CD4-positive, CD25-positive, alpha-beta regulatory T cell (primary cell): ENCODE measurements at regions not wholly inside any gene's neighbourhood (a gene's known extent, or its start where the extent isn't known, plus 50 kb on each side); places are given as distances from the start of the nearest gene placed in this dataset.

Source experiments
- ATAC-seq, 2 donors: fragments of 150-1000 bp; cut with Tn5 transposase; one replicate each; pipeline ENCODE4 v1.10.0; 2021; ENCODE audit warnings: low read depth in 2 of 2, moderate number of reproducible peaks in 2 of 2, moderate library complexity in 1 of 2
- DNase-seq, 3 donors: peaks; one replicate each; pipeline versions ENCODE4 v3.0.0 to v3.0.0-alpha.2; 2012 to 2022; ENCODE audit warnings: mixed read lengths in 1 of 3
- H3K27ac ChIP-seq: one replicate; pipeline ENCODE4 v1.7.0; 2013; ENCODE audit warnings: mild to moderate bottlenecking, low read length; ENCODE audit not compliant: insufficient read depth, poor library complexity, severe bottlenecking
- H3K27me3 ChIP-seq: one replicate; pipeline ENCODE4 v1.7.0; 2013; ENCODE audit warnings: low read length; ENCODE audit not compliant: control insufficient read depth, insufficient read depth
- H3K36me3 ChIP-seq: one replicate; pipeline ENCODE4 v1.7.0; 2013; ENCODE audit warnings: mild to moderate bottlenecking, low read length, moderate library complexity; ENCODE audit not compliant: control insufficient read depth, insufficient read depth
- H3K4me1 ChIP-seq: 2 replicates; pipeline ENCODE4 v1.7.0; 2013; ENCODE audit warnings: mild to moderate bottlenecking, low read length; ENCODE audit not compliant: insufficient read depth, control insufficient read depth, poor library complexity, severe bottlenecking
- H3K4me3 ChIP-seq: one replicate; pipeline ENCODE4 v1.7.0; 2013; ENCODE audit warnings: low read depth, mild to moderate bottlenecking, low read length, moderate library complexity
- H3K9me3 ChIP-seq, 2 experiments: 1 replicate in 1 of 2; 2 replicates in 1 of 2; pipeline ENCODE4 v1.7.0; 2013; ENCODE audit warnings: low read length in 2 of 2, mild to moderate bottlenecking in 1 of 2, moderate library complexity in 1 of 2; ENCODE audit not compliant: control insufficient read depth in 2 of 2
- H3K27ac Mint-ChIP-seq, 3 donors: one replicate each; pipeline ENCODE4 v1.8.0; 2020 to 2022; ENCODE audit warnings: mild to moderate bottlenecking in 3 of 3, mixed read lengths in 3 of 3, moderate library complexity in 2 of 3
- H3K27me3 Mint-ChIP-seq: one replicate; pipeline ENCODE4 v1.8.0; 2022; ENCODE audit warnings: mild to moderate bottlenecking, mixed read lengths
- H3K36me3 Mint-ChIP-seq: one replicate; pipeline ENCODE4 v1.8.0; 2020; ENCODE audit warnings: mixed read lengths
- H3K4me1 Mint-ChIP-seq, 4 donors: one replicate each; pipeline ENCODE4 v1.8.0; 2020 to 2022; ENCODE audit warnings: mixed read lengths in 4 of 4, mild to moderate bottlenecking in 1 of 4
- H3K4me3 Mint-ChIP-seq, 4 donors: one replicate each; pipeline ENCODE4 v1.8.0; 2020 to 2022; ENCODE audit warnings: mild to moderate bottlenecking in 4 of 4, mixed read lengths in 4 of 4, moderate library complexity in 3 of 4
- H3K9me3 Mint-ChIP-seq, 7 donors: one replicate each; pipeline ENCODE4 v1.8.0; 2020 to 2022; ENCODE audit warnings: mixed read lengths in 7 of 7, mild to moderate bottlenecking in 3 of 7, moderate library complexity in 2 of 7

GRCh38 chr12:92206596-92206995 lies 61.0 kb upstream of the BTG1 start:
- H3K27me3 Mint-ChIP-seq: peaks cover 4% of the 10 kb centered on the region
- Histone ChIP-seq H3K4me3 (no peak overlapping the region), H3K4me1 (peaks cover 33% of the 10 kb centered on the region), H3K27ac (no peak overlapping the region), H3K36me3 (no peaks in the 10 kb centered on the region), H3K27me3 (no peaks in the 10 kb centered on the region), H3K9me3 (no peaks in the 10 kb centered on the region)
- DNase-seq (no peak), ATAC-seq (no peak)
- no peaks in the 10 kb centered on the region for H3K36me3 Mint-ChIP-seq
- no peak overlapping the region for H3K27ac Mint-ChIP-seq
- H3K9me3 Mint-ChIP-seq: peaks cover 0 to 2% (median 0%) of the 10 kb centered on the region in 7 donors
- peaks cover 18 to 35% (median 28%) of the 10 kb centered on the region in 4 donors for H3K4me1 Mint-ChIP-seq
- no peak overlapping the region for H3K4me3 Mint-ChIP-seq

DNA sequence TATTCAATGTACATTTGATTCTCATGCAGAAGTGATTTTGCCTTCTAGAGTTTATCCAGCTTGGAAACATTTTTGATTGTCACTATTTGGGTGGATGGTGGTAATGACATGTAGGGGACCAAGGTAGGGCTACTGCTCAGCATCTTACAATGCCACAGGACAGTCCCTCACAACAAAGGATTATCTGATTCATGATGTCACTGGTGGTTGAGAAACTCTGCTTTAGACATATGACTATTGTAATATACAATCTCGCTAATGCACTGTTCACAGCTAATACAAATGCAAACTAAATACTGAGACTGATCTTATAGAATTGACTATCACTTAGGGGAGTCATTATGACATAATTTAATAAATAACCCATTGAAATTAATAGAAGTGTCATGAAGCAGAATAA lies 60.4 kb upstream of the BTG1 start:
- no peak overlapping the region for H3K4me3 Mint-ChIP-seq

GRCh38 chr12:92199819-92200576 lies 54.4 kb upstream of the BTG1 start:
- no peak overlapping the region for H3K4me3 ChIP-seq
- no peak overlapping the region for H3K27ac ChIP-seq
- H3K4me3 Mint-ChIP-seq: peak overlapping the region in 1 of 4 donors; percentile 7
- DNase-seq: no peak
- H3K27me3 ChIP-seq: no peaks in the 10 kb centered on the region
- H3K9me3 Mint-ChIP-seq: peaks cover 0 to 6% (median 0%) of the 10 kb centered on the region in 7 donors
- ATAC-seq: no peak
- no peaks in the 10 kb centered on the region for H3K4me1 ChIP-seq
- H3K36me3 ChIP-seq: no peaks in the 10 kb centered on the region
- H3K4me1 Mint-ChIP-seq: peaks cover 0 to 5% (median 1%) of the 10 kb centered on the region in 4 donors
- no peaks in the 10 kb centered on the region for H3K27me3 Mint-ChIP-seq
- peaks cover 0 to 2% of the 10 kb centered on the region in 2 experiments for H3K9me3 ChIP-seq
- peak overlapping the region in 1 of 3 donors; percentile 41 for H3K27ac Mint-ChIP-seq
- no peaks in the 10 kb centered on the region for H3K36me3 Mint-ChIP-seq

More for the DNA sequence above, 60.4 kb upstream of the BTG1 start:
- Mint-ChIP-seq H3K27me3 (peaks cover 4% of the 10 kb centered on the region), H3K27ac (no peak overlapping the region), H3K4me1 (peaks cover 18 to 34% (median 27%) of the 10 kb centered on the region in 4 donors), H3K9me3 (peaks cover 0 to 2% (median 0%) of the 10 kb centered on the region in 7 donors), H3K36me3 (no peaks in the 10 kb centered on the region)
- DNase-seq (no peak), ATAC-seq (no peak)
- no peaks in the 10 kb centered on the region for H3K36me3 ChIP-seq
- H3K27me3 ChIP-seq: no peaks in the 10 kb centered on the region
- no peaks in the 10 kb centered on the region for H3K9me3 ChIP-seq
- H3K27ac ChIP-seq: no peak overlapping the region
- H3K4me3 ChIP-seq: no peak overlapping the region
- H3K4me1 ChIP-seq: peaks cover 33% of the 10 kb centered on the region

DNA sequence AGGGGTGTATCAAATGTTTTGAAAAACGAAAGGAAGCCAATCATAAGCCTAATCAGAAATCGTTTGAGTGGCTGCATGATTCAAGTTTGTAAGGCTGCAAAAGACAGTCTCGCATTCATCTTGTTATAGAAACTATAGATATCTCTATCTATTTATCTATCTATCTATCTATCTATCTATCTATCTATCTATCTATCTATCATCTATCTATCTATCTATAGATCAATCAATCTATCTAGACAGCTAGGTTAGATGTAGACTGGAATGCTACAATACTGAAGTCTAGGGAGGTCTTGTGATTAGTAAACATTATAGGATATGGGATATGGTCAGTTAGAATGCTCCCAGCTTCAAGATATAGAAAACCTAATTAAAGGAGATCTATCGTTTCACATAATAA lies 52.2 kb upstream of the BTG1 start:
- H3K36me3 ChIP-seq: no peaks in the 10 kb centered on the region
- Mint-ChIP-seq H3K27ac (no peak overlapping the region), H3K9me3 (peaks cover 0 to 6% (median 0%) of the 10 kb centered on the region in 7 donors), H3K4me1 (peaks cover 0 to 5% (median 1%) of the 10 kb centered on the region in 4 donors), H3K4me3 (no peak overlapping the region), H3K27me3 (no peaks in the 10 kb centered on the region), H3K36me3 (no peaks in the 10 kb centered on the region)
- no peak for ATAC-seq
- DNase-seq: no peak
- peaks cover 0 to 2% of the 10 kb centered on the region in 2 experiments for H3K9me3 ChIP-seq
- H3K27me3 ChIP-seq: no peaks in the 10 kb centered on the region
- H3K4me1 ChIP-seq: no peaks in the 10 kb centered on the region
- H3K27ac ChIP-seq: no peak overlapping the region
- no peak overlapping the region for H3K4me3 ChIP-seq

GRCh38 chr12:92196368-92196767 lies 50.7 kb upstream of the BTG1 start:
- Histone ChIP-seq H3K9me3 (peaks cover 0 to 2% of the 10 kb centered on the region in 2 experiments), H3K27me3 (no peaks in the 10 kb centered on the region), H3K27ac (no peak overlapping the region), H3K36me3 (no peaks in the 10 kb centered on the region), H3K4me1 (no peaks in the 10 kb centered on the region), H3K4me3 (no peak overlapping the region)
- Mint-ChIP-seq H3K27me3 (no peaks in the 10 kb centered on the region), H3K27ac (no peak overlapping the region), H3K9me3 (peaks cover 0 to 6% (median 0%) of the 10 kb centered on the region in 7 donors), H3K4me1 (peaks cover 0 to 4% (median 0%) of the 10 kb centered on the region in 4 donors), H3K4me3 (no peak overlapping the region), H3K36me3 (no peaks in the 10 kb centered on the region)
- DNase-seq: no peak
- no peak for ATAC-seq
